Body of pancreas (tissue), 4 donors: ENCODE measurements at regions not wholly inside any gene's neighbourhood (a gene's known extent, or its start where the extent isn't known, plus 50 kb on each side); places are given as distances from the start of the nearest gene placed in this dataset.
"Not testable (repeated sequence)": the region's sequence is repeated elsewhere in the genome, so short reads cannot be mapped to it uniquely, and the experiment has no call there.

Experiments used
- ATAC-seq: fragments of 150-250 bp; one replicate; pipeline ENCODE4 v1.9.1; 2016
- DNase-seq, 4 donors: peaks; one replicate each; pipeline ENCODE4 v3.0.0-alpha.2; 2019
- H3K27ac ChIP-seq, 4 donors: fragments of 200-600 bp; sonication (generic); 1 replicate in 3 of 4; 2 replicates in 1 of 4; pipeline versions ENCODE4 v1.5.1 to v1.6.1; 2016 to 2019; ENCODE audit warnings: mild to moderate bottlenecking in 1 of 4, mixed read lengths in 1 of 4, moderate library complexity in 1 of 4
- H3K27me3 ChIP-seq, 2 donors: fragments of 200-600 bp; sonication (generic); one replicate each; pipeline ENCODE4 v1.6.0; 2016; ENCODE audit warnings: mild to moderate bottlenecking in 1 of 2
- H3K36me3 ChIP-seq, 2 donors: fragments of 200-600 bp; sonication (generic); replicated peaks in 1 of 2; 2 replicates each; pipeline ENCODE4 v1.5.1; 2016; ENCODE audit warnings: low read depth in 2 of 2; ENCODE audit not compliant: insufficient read depth in 1 of 2
- H3K4me1 ChIP-seq: fragments of 200-600 bp; sonication (generic); one replicate; pipeline ENCODE4 v1.6.0; 2016
- H3K4me3 ChIP-seq, 2 donors: fragments of 200-600 bp; sonication (generic); 1 replicate in 1 of 2; 2 replicates in 1 of 2; pipeline ENCODE4 v1.5.1; 2016 to 2019
- H3K9me3 ChIP-seq, 3 donors: fragments of 200-600 bp; sonication (generic); 1 replicate in 2 of 3; 2 replicates in 1 of 3; pipeline ENCODE4 v1.5.1; 2016
- CTCF ChIP-seq, 7 experiments: fragments of 450-650 bp in 4 of 7; fragments of 200-600 bp in 3 of 7; sonication (generic) in 3 of 7; IDR thresholded peaks; one replicate each; pipeline ENCODE4 v1.5.1; 2016 to 2019; ENCODE audit warnings: antibody characterized with exemption in 7 of 7
- POLR2A ChIP-seq, 3 donors: fragments of 450-650 bp; IDR thresholded peaks; one replicate each; pipeline ENCODE4 v1.6.1; 2016; ENCODE audit warnings: antibody characterized with exemption in 3 of 3, mild to moderate bottlenecking in 2 of 3
- WGBS, 2 donors: methylation state at CpG; one replicate each; pipeline ENCODE4 v1.1.5; 2017; 5-methylcytosine and 5-hydroxymethylcytosine counted together
- intact Hi-C: fragments of 100-400 bp; cut with DNase I; formaldehyde crosslinking; loops from one replicate; pipeline ENCODE4 v1.15.1; 2023

- WGBS, 2 donors = 74 to 79% methylated on average over 3 of the region's 3 CpGs
- ATAC-seq (no peak), DNase-seq (no peak)
- H3K36me3 ChIP-seq = no peaks in the 10 kb centered on the region
- TF ChIP-seq CTCF (IDR thresholded peaks at IDR 0.05) (no peak), POLR2A (IDR thresholded peaks at IDR 0.05) (no peak)
- no peaks in the 10 kb centered on the region for H3K27me3 ChIP-seq
- intact Hi-C loops = no loop called here
- no peaks in the 10 kb centered on the region for H3K9me3 ChIP-seq
- H3K27ac ChIP-seq = no peak overlapping the region
- H3K4me1 ChIP-seq = no peaks in the 10 kb centered on the region
- H3K4me3 ChIP-seq = no peak overlapping the region
These were observed 139.9 kb downstream of the ZNF675 start for GRCh38 chr19:23547156-23547555.

DNA sequence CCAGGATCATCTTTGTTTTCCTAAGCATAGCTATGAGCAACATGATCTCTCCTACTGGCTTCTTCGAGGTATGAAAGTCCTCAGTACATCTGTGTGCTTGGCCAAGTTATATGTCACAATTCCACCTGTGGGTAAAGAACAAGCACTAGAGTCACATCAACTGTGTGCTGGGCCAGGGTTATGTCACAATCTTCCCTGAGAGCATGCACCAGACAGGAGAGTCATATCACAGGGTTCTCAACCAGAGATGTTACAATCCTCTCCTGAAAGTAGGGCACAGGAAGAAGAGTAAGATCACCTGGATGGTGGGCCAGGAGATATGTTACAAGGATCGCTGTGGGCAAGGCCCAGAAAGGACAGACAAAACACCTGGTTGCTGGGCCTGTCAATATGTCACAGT is 143.7 kb downstream of the ZNF675 start:
- no peaks in the 10 kb centered on the region for H3K27me3 ChIP-seq
- no peaks in the 10 kb centered on the region for H3K4me1 ChIP-seq
- no peak overlapping the region for H3K27ac ChIP-seq
- no peaks in the 10 kb centered on the region for H3K9me3 ChIP-seq
- intact Hi-C loops = no loop called here
- ATAC-seq (no peak), DNase-seq (no peak)
- WGBS, 2 donors = 55 to 69% methylated on average over 2 of the region's 2 CpGs
- TF ChIP-seq POLR2A (IDR thresholded peaks at IDR 0.05) = no peak
- TF ChIP-seq CTCF (IDR thresholded peaks at IDR 0.05) = no peak
- H3K4me3 ChIP-seq = no peak overlapping the region
- H3K36me3 ChIP-seq = no peaks in the 10 kb centered on the region

GRCh38 chr19:23542562-23542961 is 144.4 kb downstream of the ZNF675 start:
- ATAC-seq = no peak
- Histone ChIP-seq H3K9me3 (no peaks in the 10 kb centered on the region), H3K4me3 (no peak overlapping the region), H3K27ac (no peak overlapping the region), H3K27me3 (no peaks in the 10 kb centered on the region), H3K36me3 (no peaks in the 10 kb centered on the region), H3K4me1 (no peaks in the 10 kb centered on the region)
- no peak for DNase-seq
- 17 to 33% methylated on average over 1 of the region's 1 CpG for WGBS, 2 donors
- TF ChIP-seq CTCF (IDR thresholded peaks at IDR 0.05) (no peak), POLR2A (IDR thresholded peaks at IDR 0.05) (no peak)
- intact Hi-C loops = no loop called here

- ATAC-seq (no peak), DNase-seq (no peak)
- WGBS, 2 donors = 58 to 73% methylated on average over 1 of the region's 1 CpG
- Histone ChIP-seq H3K4me3 (no peak overlapping the region), H3K9me3 (no peaks in the 10 kb centered on the region), H3K4me1 (no peaks in the 10 kb centered on the region), H3K27ac (no peak overlapping the region), H3K36me3 (no peaks in the 10 kb centered on the region), H3K27me3 (no peaks in the 10 kb centered on the region)
- intact Hi-C loops = no loop called here
- no peak for TF ChIP-seq POLR2A (IDR thresholded peaks at IDR 0.05)
- no peak for TF ChIP-seq CTCF (IDR thresholded peaks at IDR 0.05)
These were observed 145.0 kb downstream of the ZNF675 start for GRCh38 chr19:23541991-23542390.

DNA sequence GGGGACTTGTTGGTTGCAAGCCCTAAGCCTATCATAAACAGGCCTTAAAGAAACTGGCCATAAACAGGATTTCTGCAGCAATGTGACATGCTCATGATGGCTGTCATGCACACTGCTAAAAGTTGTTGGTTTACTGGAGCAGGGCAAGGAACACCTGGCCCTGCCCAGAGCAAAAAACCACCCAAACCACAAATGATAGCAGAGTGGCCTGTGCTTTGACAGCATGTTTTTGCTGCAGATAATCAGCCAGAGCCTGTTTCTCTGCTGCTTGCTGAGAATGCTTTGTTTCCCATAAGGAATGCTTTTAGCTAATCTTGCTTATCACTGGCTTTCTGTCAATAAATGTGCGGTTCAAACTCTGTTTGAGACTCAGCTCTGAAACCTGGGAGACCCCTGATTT is 144.9 kb upstream of the ZNF91 start:
- H3K36me3 ChIP-seq, H3K27me3 ChIP-seq, DNase-seq, H3K27ac ChIP-seq, ATAC-seq, intact Hi-C loops, H3K9me3 ChIP-seq, H3K4me3 ChIP-seq, H3K4me1 ChIP-seq: not testable (repeated sequence)
- 12 to 15% methylated on average over 1 of the region's 1 CpG for WGBS, 2 donors
